NCI-H446 (cell line): ENCODE measurements at regions not wholly inside any gene's neighbourhood (a gene's known extent, or its start where the extent isn't known, plus 50 kb on each side); places are given as distances from the start of the nearest gene placed in this dataset.
"Not testable (repeated sequence)": the region's sequence is repeated elsewhere in the genome, so short reads cannot be mapped to it uniquely, and the experiment has no call there.

Source experiments
- DNase-seq, 2 experiments: peaks; one replicate each; lab custom pipeline; 2025; lab: John Stamatoyannopoulos, UW

DNA sequence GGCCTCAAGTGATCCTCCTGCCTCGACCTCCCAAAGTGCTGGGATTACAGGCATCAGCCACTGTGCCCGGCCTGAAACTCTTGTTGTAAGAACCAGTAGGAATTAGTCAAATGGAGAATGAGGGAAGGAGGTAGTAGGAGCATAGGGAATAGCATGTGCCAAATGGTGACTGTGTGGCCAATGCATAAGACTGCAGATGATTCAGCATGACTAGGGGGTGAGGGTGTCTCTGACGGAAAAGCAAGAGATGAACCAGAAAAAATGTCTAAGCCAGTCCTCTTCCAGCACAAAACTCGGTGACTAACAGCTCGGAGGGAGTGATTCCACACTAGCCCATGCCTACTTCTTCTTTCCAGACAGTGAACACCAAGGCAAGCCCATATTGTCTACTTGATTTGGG is 58.2 kb upstream of the DUSP21 start:
- no peak for DNase-seq

DNA sequence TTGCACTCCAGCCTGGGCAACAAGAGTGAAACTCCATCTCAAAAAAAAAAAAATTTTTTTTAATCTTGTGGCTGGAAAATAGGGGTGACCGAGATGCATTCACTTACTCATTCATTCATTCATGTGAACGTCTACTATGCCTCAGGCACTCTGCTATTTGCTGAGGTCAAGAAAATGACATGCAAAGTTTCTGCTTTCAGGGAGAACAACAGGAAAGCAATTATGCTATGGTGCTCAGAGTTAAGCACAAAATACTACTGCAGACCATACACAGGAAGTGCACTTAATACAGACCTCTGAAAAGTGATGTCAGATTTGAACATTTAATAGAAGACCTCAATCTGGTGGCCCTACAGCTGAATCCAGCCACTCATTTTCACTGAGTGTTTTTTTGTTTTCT is 59.6 kb upstream of the DUSP21 start:
- DNase-seq = no peak

DNA sequence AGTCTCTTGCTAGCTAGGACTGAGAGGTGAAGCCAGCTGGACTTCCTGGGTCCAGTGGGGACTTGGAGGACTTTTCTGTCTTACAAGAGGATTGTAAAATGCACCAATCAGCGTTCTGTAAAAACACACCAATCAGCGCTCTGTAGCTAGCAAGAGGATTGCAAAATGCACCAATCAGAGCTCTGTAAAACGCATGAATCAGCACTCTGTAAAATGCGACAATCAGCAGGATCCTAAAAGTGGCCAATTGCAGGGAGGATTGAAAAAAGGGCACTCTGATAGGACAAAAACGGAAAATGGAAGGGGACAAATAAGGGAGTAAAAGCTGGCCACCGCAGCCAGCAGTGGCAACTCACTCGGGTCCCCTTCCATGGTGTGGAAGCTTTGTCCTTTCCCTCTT is 65.6 kb upstream of the DUSP21 start:
- DNase-seq = no peak

DNA sequence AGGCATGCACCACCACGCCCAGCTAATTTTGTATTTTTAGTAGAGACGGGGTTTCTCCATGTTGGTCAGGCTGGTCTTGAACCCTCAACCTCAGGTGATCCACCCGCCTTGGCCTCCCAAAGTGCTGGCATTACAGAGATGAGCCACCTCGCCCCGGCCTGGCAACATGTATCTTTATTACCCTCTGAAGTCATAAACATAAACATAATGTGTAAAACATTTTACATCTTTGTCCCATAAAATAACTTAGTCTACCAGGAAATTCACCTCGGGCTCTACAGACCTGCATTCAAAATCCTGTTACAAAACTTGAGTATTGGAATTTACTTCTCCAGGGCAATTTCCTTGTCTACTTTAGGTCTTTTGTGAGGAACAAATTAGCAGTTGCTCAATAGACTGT is 68.1 kb upstream of the DUSP21 start:
- DNase-seq = no peak

- not testable (repeated sequence) for DNase-seq
Measured at GRCh38 chrX:44774066-44774465, 69.8 kb upstream of the DUSP21 start.

GRCh38 chrX:44770121-44770520 is 73.7 kb upstream of the DUSP21 start:
- no peak for DNase-seq

- DNase-seq = peak in 1 of 2 experiments; percentile 4
Measured at GRCh38 chrX:44767308-44767707, 76.5 kb upstream of the DUSP21 start.

DNA sequence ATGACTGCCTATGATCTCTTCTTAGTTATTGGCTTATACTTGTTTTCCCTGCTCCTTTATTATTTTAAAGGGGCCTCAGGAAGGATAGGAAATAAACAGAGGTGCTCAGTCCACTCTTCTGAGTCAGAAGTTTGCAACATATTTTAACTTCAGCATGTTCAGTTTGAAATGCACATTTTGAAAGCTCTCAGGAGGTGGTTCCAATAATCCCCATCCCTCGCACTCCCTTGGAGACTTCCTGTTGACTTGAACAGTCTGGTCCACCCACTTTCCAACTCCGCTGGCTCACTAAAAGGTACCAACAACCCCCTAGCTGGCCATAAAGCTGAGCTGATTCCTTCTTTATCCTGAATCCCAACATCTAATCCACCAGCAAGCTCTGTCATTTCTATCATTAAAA is 78.3 kb upstream of the DUSP21 start:
- no peak for DNase-seq

GRCh38 chrX:44747969-44748368 is 95.9 kb upstream of the DUSP21 start:
- DNase-seq = no peak

GRCh38 chrX:44747317-44747716 is 96.5 kb upstream of the DUSP21 start:
- DNase-seq = no peak

GRCh38 chrX:44744799-44745198 is 99.0 kb upstream of the DUSP21 start:
- DNase-seq = no peak

- DNase-seq = no peak
Measured at GRCh38 chrX:44742480-44743155, 101.2 kb upstream of the DUSP21 start.

- not testable (repeated sequence) for DNase-seq
Measured at GRCh38 chrX:44741859-44742258, 102.0 kb upstream of the DUSP21 start.

DNA sequence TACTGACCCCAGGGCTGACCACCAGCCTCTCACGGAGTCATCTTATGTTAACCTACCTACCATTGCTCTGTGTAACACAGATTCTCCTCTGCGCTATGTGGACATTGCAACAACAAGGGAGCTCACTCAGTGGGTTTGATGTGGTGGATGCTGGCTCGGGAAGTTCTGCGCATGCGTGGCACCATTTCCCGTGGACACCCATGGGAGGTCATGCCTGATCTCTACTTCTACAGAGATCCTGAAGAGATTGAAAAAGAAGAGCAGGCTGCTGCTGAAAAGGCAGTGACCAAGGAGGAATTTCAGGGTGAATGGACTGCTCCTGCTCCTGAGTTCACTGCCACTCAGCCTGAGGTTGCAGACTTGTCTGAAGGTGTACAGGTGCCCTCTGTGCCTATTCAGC is 102.4 kb upstream of the DUSP21 start:
- not testable (repeated sequence) for DNase-seq

GRCh38 chrX:44735498-44735897 is 108.3 kb upstream of the DUSP21 start:
- DNase-seq = no peak

DNA sequence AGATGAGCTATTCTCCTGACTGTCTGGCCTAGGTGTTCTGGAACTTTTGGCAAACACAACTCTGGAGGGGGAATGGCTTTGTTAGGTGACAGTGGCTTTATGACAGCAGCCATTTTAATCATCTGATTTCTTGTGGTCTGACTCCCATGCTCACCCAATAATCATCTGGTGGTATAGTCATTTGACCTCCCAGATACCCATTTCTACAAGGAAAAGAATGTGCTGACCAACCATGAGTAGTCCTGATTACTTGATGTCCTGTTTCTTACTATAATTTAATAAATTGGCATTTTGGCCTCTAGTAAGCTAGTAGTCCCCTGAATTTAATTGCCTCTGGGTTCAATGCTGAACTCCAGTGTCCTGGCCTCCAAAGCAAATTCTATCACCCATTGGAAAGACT is 109.9 kb upstream of the DUSP21 start:
- DNase-seq = no peak

DNA sequence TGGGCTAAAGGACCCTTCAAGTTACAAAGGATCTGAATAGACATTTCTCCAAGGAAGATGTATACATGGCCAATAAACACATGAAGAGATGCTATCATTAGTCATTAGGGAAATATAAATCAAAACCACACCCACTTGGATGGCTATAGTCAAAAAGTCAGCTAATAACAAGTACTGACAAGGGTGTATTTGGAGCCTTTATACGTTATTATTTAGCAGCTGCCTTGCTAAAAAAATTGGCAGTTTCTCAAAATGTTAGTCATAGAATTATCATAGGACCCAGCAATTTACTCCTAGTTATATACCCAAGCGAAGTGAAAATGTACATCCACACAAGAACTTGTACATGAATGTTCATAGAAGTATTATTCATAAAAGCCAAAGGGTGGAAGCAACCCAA is 112.7 kb upstream of the DUSP21 start:
- peak; percentile 37 to 67 for DNase-seq

GRCh38 chrX:44723426-44723825 is 120.4 kb upstream of the DUSP21 start:
- no peak for DNase-seq

- no peak for DNase-seq
Measured at GRCh38 chrX:44708470-44708869, 135.4 kb upstream of the DUSP21 start.

DNA sequence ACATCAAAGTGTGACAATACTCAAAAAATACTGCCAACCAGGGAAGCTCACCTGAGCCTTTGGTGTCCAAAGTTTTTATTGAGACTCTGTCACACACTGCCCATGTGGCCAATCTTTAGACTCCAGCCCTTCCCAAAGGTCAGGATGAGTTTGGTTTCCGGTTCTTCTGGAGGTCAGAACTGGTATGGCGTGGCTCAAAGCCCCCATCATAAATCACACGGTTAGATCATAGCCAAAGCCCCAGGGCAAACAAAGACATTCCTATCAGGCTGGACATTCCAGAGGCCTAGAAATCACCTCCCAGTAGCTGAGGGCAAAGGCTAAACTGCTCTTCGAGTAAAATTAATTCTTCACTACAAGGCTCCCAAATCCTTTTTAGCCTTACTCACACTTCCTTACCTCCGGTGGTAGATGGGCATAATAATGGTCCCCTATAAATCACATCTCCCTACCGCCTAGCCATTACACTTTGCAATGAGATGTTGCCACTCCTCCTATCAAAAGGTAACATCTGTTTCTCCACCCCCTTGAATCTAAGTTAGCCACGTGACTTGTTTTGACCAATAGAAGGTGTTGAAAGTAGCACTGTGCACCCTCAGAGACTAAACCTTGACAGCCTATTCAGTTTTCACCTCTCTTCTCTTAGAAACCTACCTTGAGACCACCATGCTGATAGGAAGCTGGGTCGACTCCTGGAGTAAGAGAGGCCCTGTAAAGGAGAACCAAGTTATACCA is 137.8 kb upstream of the DUSP21 start:
- DNase-seq = no peak

DNA sequence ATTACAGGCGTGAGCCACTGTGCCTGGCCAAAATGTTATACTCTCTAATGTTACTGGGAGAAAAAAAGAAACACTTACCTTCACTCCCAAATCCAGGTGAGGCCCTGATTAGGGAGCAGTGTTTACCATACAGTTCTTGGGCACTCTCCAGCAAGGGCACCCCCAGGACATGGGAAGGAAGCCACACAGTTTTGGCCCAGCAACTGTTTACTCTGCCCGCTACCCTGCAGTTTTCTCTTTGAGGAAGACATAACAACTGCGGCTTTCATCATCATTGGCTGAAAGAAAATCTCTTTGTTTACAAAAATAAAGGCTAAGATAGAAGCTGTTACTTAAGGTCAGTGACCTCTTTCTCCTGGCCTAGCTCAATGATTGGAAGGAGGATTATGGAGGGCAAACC is 145.5 kb upstream of the DUSP21 start:
- no peak for DNase-seq

DNA sequence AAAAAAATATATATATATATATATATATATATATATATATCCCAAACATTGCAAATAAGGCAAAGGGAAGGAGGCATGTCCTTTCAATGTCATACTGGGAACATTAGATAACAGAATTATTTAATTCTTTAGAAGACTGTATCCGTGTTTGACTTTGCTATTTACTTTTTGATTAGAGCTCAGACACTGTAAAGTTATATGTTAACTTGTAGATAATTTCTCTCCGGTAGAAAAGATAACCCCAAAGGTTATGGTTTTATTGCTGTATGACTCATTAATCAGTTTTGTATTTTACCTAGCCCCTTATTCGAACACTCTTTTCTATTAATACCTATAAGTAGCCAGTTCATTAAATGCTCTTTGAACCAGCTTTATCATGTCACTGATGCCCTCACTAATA is 150.6 kb upstream of the DUSP21 start:
- no peak for DNase-seq

- no peak for DNase-seq
Measured at GRCh38 chrX:44690129-44690528, 147.5 kb upstream of the FUNDC1 start.
